Suppressor macrophage treated with lipopolysaccharide for 4 hours (primary cell): ENCODE measurements at regions not wholly inside any gene's neighbourhood (a gene's known extent, or its start where the extent isn't known, plus 50 kb on each side); places are given as distances from the start of the nearest gene placed in this dataset.
"Not testable (repeated sequence)": the region's sequence is repeated elsewhere in the genome, so short reads cannot be mapped to it uniquely, and the experiment has no call there.

Experiments
- DNase-seq: peaks from one replicate; pipeline ENCODE4 v3.0.0-alpha.2; 2020

- DNase-seq = peak; percentile 30
Observed at GRCh38 chr11:135075740-135076139, 663.7 kb upstream of the B3GAT1 start.

DNA sequence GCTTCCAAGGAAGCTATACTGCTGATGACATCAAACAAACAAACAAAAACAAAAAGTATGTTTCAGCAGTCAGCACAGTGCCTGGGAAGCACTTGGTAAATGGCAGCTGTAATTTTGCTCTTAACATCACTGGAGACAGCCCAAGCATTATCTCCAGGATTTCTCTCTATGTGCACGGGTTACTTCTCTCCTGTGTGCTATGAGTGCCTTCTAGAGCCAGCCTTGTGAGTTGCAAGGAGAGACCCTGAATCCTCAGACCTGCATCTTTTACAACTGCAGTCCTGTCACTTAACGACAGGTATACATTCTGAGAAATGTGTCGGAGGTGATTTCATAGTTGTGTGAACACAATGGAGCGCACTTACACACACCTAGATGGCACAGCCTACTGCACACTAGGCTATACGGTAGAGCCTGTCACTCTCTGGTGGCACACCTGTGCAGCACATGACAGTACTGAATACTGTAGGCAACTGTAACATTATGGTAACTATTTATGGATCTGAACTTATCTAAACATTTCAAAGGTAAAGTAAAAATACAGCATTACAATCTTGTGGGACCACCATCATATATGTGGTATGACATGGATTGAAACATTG is 662.5 kb upstream of the B3GAT1 start:
- no peak for DNase-seq

GRCh38 chr11:135073870-135074269 is 661.8 kb upstream of the B3GAT1 start:
- no peak for DNase-seq

GRCh38 chr11:135073381-135073780 is 661.3 kb upstream of the B3GAT1 start:
- no peak for DNase-seq

DNA sequence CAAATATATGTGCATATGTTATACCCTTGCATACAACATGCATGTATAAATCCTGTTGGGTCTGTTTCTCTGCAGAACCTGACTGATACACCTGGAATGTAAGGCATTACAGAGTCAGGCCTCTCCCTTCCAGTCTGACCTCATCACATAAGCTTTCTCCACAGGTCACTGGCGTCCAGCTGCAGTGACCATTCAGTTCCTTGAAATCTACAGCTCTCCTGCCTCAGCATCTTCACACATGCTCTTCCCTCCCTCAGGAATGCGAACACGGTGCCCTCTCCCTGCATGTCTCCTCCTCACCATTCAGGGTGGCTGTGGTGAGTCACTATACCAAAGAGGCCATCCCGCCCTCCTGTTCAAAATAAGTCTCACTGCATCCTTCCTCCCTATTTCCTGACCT is 657.8 kb upstream of the B3GAT1 start:
- no peak for DNase-seq

DNA sequence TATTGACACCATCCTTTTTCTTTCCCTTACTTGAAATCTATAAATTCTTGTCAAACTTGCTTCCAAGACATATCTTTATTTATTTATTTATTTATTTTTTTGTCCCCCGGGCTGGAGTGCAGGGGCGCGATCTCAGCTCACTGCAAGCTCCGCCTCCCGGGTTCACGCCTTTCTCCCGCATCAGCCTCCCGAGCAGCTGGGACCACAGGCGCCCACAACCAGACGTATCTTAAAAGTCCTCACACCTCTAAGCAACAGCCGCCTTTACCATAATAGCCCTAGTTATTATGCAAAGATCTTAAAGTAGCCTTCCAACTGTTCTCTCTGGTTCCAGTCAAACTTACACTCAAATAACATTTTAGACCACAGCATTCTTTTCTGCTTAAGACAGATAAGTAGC is 657.0 kb upstream of the B3GAT1 start:
- no peak for DNase-seq

DNA sequence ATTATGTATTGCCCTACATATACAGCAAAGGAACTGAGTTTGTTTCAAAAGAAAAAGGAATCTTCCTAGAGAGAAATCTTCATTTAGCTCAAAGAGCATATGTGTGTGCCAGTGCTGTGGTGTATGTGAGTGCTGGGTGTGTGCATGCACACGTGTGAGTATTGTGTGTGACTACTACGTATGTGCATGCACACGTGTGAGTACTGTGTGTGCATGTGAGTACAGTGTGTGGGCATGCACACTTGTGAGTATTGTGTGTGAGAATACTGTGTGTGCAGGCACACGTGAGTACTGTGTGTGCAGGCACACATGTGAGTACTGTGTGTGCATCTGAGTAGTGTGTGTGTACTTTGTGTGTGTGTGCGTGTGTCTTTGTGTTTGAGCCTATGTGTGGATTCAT is 651.0 kb upstream of the B3GAT1 start:
- DNase-seq = no peak

DNA sequence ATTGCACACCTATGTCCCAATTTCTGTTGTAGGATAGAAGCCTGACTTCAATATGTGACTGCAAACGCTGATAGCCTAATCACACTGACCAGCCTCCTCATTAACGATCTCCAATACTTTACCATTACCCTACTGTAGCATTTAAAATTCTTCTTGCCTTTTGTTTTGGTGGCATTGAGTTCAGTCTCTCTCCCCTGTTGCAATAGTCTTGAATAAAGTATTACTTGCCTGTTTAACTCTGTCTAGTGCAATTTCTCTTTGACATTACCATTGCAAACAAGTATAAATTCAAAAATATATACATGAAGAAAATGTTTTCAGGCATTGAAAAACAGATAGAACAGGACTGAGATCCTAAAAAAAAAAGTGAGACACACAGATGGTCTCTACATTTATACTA is 649.1 kb upstream of the B3GAT1 start:
- no peak for DNase-seq

DNA sequence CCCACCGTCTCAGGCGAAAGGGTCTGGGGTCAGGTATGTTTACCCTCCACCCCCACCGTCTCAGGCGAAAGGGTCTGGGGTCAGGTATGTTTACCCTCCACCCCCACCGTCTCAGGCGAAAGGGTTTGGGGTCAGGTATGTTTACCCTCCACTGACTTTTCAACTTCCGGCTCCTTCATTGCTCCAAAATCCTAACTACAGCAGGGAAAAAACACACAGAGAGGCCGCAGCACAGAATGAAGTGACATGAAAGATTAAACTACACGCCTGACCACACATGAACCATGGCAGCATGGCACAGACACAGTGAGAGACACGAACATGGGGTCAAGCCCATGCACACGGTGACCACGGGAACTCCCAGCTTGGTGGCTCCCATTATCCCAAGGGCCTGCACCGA is 634.9 kb upstream of the B3GAT1 start:
- DNase-seq = no peak

DNA sequence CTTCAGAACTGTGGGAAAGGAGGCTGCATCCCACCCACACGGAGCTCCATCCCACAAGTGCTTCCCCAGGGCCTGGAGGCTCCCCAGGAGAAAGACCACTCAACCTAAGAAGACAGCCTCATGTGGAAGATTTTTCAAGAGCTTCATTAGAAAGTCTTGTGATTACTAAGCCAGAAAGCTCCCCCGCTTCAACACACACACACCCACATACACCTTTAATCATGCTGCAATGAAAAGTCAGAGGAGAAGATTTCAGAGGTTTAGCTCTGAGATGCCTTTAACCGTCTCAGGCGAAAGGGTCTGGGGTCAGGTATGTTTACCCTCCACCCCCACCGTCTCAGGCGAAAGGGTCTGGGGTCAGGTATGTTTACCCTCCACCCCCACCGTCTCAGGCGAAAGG is 634.5 kb upstream of the B3GAT1 start:
- DNase-seq = no peak

DNA sequence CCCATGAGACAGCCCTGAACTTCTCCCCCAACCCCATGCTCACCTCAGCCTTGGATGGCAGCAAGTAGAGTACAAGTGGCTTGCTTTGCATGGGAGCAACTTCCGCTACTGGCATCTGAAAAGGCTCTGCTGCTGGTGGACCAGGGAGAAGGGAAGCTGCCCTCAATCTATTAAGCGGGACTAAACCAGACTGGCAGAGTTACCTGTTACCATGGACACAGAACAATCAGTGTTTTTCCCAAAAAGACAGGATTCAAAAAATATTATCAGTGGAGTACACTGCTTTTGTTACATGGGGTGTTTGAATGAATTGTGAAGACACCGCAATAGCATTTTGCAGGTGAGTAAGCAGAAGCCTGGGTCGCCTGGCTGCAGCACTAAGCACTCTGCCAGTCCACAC is 631.4 kb upstream of the B3GAT1 start:
- DNase-seq = no peak

GRCh38 chr11:135037828-135038227 is 625.8 kb upstream of the B3GAT1 start:
- DNase-seq = no peak

DNA sequence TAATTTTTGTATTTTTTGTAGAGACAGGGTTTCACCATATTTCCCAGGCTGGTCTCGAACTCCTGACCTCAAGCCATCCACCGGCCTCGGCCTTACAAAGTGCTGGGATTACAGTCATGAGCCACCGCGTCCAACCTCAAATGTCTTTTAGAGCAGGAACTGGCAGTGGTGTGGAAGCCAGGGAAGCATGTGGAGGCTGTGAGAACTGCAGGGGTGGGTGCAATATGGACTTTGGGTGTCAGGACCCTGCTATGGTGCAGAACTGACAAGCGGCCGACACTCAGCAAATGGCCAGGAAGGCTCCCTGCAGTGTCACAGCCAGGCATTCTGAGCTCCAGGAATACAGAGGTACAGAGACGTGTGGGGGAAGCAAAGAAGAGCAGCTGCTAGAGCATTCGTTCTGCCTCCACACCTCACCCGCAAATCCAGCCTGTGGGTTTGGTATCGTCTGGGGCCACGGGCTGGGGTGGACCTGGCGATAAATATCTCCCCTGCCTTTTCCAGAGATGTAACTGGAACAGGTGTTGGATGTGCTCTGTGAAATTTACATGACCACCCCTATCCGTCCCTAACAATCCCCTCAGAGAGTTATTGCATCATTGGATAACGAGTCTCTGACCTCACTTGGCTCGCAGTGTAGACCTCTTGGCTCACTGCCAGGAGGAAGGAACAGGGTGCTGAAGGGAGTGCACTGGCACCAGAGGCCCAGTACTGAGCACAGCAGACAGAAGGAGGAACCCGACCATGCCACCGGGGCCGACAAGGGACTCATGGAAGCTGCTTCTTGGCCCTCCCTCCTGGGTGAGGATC is 624.7 kb upstream of the B3GAT1 start:
- DNase-seq = no peak

GRCh38 chr11:135035282-135035681 is 623.2 kb upstream of the B3GAT1 start:
- DNase-seq = no peak

DNA sequence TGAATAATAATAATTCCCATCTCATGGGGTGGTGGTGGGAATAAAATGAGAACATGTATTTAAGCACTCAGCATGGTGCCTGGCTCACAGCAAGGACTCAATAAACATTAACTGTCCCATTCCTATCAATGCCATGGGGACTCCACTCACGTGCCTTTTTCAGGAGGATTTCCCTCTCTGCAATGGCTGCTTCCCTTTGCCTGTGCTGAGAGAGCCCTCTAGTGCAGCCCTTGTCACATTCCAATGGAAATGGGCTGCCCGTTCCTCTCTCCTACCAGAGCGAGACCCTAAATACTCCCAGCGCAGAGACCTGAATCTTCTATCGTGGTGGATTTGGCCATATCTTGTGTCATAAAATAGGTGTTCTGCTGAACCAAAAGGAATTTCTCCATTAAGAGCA is 621.5 kb upstream of the B3GAT1 start:
- no peak for DNase-seq

- no peak for DNase-seq
Observed at GRCh38 chr11:135031205-135031989, 619.4 kb upstream of the B3GAT1 start.

- no peak for DNase-seq
Observed at GRCh38 chr11:135027461-135027860, 615.4 kb upstream of the B3GAT1 start.

DNA sequence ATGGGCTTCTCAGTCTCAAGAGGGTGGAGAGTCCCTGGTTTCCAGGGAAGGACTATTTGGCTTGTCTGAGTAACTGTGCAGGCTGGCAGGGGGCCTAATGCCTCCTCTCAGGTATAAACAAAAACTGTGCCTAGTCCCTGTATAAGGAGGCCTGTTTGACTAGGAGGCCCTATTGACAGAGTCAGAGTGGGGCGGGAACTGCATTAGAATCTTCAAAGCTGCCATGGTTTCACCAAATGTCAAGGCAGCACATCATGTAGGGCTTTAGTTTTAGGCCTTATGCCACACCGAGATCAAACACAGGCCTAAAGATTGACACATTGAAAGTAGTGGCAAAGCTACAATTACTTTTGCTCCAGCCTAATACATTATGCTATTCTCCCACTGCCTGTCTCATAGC is 611.5 kb upstream of the B3GAT1 start:
- no peak for DNase-seq

DNA sequence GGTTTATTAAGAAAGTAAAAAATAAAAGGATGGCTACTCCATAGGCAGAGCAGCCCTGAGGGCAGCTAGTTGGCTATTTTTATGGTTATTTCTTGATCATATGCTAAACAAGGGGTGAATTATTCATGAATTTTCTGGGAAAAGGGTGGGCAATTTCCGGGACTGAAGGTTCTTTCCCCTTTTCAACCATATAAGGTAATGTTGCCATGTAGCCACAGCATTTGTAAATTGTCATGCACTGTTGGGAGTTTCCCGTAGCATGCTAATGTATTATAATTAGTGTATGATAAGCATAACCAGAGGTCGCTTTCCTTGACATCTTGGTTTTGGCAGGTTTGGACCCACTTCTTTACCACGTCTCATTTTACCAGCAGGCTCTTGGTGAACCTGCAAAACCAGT is 610.4 kb upstream of the B3GAT1 start:
- no peak for DNase-seq

GRCh38 chr11:135019899-135020298 is 607.9 kb upstream of the B3GAT1 start:
- no peak for DNase-seq

DNA sequence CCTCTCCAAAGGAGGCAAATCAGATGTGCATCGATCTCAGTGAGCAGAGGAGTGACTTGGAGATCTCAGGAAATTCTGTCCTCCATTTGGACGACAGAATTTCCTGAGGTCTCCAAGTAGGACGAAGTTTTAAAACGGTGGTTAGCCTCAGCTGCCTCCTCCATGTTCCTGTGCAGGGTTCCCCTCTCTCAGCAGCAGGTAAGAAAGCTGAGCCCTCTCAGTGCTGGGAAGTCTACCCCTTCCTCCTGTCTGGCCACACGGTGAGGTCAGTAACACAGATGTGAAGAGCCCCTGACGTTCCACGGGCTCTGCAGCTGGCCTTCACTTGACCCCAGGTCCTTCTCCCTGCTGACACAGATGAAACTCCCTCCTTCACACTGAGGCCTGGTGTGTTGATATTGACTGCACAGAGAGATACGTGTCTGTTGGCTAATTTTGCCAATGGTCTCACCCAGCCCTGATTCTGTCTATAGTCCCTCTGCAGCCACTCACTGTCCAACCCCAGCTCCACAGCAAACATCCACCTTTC is 607.4 kb upstream of the B3GAT1 start:
- no peak for DNase-seq

GRCh38 chr11:135017296-135017695 is 605.3 kb upstream of the B3GAT1 start:
- no peak for DNase-seq

DNA sequence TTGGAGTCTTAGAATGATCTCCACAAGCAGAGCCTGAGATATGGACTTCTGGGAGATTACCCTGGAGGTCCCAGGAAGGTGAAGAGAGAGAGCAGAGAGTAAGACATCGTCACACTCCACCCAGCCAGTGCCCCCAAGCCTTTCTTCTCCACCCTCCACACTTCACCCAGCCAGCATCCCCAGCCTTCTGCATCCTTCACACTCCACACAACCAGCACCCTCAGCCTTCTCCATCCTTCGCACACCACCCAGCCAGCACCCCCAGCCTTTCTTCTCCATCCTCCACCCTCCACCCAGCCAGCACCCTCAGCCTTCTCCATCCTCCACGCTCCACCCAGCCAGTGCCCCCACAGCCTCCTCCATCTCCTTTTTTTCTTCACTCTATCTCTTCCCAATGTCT is 603.9 kb upstream of the B3GAT1 start:
- no peak for DNase-seq

GRCh38 chr11:135011313-135011712 is 599.3 kb upstream of the B3GAT1 start:
- DNase-seq = not testable (repeated sequence)
